DMS 273 (cell line): ENCODE measurements at regions not wholly inside any gene's neighbourhood (a gene's known extent, or its start where the extent isn't known, plus 50 kb on each side); places are given as distances from the start of the nearest gene placed in this dataset.
A peak's percentile ranks its signal among the peaks of the same experiment; 100 is the strongest.
"Not testable (repeated sequence)": the region's sequence is repeated elsewhere in the genome, so short reads cannot be mapped to it uniquely, and the experiment has no call there.

Source experiments
- DNase-seq: peaks from one replicate; lab custom pipeline; 2025; ENCODE audit not compliant: unreplicated experiment; lab: John Stamatoyannopoulos, UW

DNA sequence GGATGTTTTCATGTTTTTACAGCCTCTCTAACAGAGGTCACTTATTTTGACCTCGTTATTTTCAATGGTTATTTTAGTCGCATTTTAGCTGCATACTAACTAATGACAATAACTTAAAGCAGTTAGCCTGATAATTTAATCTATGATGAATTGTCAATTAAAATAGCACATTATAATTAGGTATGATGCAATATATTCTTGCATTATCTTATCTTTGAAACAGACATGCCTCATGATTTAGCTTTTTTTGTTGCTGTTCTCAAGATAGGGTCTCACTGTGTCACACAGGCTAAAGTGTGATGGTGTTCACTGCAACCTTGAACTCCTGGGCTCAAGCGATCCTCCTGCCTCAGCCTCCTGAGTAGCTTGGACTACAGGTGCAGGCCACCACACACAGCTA is 126.4 kb downstream of the KBTBD2 start:
- DNase-seq: no peak

DNA sequence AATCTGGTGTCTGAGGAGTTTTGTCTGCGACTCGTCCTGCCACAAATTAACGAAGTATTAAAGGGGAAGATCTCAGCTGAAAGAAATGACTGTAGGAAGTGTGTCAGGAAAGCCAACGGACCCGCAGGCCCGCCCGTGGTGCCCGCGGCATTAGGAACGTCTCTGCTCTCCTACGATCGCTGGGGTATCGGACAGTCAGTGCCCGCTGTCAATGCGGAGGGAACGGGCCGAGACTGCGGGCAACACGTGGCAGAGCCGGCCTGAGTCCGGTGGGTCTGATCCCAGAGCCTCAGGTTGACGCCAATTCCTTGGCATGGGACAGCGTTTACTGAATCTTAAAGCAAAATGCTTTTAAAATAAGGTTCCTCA is 128.7 kb downstream of the KBTBD2 start:
- DNase-seq: no peak

DNA sequence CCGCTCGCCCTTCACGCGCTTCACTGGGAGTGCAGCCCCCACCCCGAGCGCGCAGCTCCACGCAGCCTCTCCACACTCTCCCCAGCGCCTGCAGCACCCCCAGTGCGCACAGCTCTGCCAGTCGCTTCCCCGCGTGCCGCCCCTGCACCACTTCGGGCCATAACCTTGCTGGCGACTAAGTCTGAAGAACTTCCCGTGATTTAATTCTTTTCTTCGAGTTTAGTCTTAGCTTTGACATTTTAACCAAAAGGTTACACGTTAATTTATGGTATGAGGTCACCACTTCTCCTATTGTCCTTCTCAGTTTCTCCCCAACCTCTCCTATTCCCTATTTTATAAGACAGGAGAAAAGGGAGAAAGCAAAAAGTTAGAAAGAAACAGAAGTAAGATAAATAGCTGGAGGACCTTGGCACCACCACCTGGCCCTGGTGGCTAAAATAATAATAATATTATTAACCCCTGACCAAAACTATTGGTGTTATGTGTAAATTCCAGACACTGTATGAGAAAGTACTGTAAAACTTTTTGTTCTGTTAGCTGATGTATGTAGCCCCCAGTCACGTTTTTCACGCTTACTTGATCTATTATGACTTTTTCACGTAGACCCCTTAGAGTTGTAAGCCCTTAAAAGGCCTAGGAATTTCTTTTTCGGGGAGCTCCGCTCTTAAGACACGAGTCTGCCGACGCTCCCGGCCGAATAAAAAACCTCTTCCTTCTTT is 129.2 kb downstream of the KBTBD2 start:
- DNase-seq: not testable (repeated sequence)

DNA sequence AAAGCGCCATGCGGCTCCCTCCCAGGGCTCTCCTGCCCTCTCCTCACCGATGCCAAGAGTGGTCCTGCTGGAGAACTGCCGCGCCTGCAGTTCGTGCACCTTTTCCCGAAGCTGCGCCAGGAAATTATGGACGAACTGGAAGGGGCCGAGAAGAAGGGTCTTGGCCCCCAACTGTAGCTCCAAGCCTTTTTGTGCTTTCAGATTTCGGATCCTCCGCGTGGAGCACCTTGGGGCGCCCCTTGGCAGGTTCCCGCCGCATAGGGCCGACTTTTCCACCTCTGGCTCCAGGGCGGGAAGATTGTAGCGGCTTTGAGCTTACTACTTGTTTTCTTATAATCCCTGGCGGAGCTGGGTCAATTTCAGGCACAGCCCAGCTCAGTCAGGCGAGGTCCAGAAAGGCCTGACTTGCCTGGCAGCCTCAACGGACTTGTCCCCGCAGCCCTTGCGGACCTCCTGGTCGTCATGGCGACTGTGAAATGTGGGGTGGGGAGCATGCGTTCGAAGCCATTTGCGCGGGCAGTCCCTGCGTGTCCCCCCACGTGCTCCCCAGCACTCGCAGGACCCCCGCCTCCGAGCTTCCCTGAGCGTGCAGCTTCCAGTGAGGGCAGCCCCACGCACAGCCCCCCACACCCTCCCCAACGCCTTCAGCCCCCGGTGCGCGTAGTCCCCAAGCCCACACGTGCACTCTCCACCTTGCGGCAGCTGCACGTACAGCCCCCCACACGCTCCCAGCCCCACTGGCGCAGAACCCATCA is 129.9 kb downstream of the KBTBD2 start:
- no peak for DNase-seq

DNA sequence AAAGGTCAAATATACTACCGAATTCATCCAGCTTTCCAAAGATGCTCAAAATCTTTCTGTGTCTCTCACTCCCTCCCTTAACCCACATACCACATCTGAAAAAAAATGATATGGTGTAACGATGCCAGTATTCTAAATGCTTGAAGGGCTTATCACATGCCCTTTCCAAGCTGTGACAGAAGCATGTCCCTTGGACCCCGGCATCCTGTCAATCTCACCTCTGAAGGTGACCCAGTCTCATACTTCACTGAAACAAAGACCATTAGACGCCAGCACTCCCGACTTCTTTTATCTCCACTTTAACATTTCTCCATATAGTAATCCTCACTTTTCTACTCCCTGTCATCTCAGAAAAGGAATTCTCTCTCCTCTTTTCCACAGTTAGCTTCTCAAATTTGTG is 130.8 kb downstream of the KBTBD2 start:
- DNase-seq: not testable (repeated sequence)

DNA sequence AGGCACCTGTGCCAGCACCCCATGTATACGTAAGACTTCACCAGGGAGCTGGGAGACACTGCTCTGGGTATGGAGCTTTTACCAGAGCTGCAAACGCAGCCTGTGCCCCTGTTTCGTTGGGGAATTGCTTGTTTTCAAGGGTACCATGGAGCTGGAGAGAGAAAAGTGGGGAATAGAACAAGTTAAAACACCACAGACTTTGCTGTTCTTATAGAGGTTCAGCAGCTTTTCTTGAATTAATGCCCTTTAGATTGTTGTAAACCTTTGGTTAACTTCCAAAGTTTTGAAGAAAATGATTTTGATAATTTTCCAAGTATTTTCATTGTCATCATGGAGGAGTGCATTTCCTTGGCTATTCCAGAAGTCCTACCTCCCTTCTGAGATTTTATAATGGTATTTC is 131.7 kb downstream of the KBTBD2 start:
- not testable (repeated sequence) for DNase-seq

DNA sequence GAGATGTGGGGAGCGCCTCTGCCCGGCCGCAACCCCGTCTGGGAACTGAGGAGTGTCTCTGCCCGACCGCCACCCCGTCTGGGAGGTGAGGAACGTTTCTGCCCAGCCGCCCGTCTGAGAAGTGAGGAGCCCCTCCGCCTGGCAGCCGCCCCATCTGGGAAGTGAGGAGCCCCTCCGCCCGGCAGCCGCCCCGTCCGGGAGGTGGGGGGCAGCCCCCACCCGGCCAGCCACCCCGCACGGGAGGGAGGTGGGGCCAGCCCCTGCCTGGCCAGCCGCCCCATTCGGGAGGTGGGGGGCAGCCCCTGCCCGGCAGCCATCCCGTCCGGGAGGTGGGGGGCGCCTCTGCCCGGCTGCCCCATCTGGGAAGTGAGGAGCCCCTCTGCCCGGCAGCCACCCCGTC is 137.7 kb downstream of the KBTBD2 start:
- not testable (repeated sequence) for DNase-seq

DNA sequence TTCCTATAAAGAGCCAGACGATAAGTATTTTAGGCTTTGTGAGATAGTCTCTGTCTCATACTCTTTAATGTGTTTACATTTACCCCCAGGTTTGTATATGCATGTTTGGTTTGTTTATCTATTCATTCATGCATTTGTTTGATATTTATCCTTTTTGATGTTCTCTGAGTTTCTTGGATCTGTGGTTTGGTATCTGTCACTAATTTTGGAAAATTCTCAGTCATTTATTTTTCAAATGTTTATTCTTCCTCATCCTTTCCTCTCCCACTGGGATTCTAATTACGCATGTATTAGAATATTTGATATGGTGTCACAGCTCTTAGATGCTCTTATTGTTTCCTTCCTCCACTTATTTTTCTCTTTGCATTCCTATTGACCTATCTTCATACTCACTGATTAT is 143.2 kb downstream of the KBTBD2 start:
- DNase-seq: not testable (repeated sequence)

DNA sequence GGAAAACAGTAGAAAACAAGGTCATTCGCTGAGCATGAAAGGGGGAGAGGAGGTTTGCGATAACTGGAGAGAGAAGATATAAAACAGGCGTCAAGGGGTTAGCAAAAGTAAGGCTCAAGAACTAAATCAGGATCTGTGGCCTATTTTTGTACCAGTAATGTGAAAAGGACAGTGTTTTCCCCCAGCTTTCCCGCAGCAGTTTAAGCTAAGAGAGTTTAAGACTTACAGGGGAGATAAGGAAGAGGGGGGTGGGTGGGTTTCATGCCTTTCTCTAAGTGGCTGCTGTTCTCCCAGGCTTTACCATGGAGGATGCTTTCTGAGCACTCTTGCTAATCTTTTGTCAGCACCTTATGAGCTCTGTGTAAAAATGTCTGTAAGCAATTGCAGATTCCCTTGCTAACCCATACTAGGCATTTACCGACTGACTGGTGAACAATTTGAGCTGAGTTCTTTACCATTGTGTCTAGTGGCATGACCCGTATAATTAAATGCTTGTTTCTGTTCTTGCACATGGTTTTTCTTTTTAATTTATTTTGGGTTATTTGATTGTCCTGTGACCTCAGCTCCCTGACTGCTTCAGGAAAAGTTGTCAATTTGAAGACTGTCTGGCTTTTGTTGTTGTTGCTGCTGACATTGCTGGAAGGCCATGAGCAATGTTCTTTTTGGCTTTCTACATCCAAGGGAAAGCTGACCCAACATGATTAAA is 144.0 kb downstream of the KBTBD2 start:
- DNase-seq: not testable (repeated sequence)

DNA sequence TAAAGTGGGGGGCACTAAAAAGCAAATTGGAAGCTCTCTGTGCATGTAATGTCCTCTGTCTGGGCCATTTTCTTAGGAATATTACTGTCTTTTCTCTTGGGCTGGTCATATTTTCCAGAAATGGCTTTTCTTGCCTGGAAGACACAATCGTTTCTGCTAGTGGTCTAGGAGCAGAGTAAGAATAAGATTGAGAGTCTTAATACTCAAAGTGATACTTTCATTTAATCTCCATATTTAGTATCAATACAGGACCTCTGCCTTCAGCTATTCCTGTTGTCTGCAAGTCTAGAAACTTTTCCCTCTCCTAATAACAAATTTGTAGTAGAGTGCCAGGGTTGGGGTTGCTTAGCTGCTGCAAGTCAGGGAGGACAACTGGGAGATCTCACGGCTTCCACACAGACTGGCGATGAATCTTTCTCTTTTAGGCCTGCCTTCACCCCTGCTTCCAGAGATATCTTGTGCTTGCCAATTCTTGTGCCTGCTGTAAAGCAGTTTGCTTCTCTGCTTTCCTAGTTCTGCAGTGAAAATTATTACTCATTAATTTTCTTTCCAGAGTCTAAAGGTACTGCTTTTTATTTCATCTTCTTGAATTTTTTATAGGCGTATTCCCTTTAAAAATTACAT is 149.6 kb downstream of the KBTBD2 start:
- not testable (repeated sequence) for DNase-seq

DNA sequence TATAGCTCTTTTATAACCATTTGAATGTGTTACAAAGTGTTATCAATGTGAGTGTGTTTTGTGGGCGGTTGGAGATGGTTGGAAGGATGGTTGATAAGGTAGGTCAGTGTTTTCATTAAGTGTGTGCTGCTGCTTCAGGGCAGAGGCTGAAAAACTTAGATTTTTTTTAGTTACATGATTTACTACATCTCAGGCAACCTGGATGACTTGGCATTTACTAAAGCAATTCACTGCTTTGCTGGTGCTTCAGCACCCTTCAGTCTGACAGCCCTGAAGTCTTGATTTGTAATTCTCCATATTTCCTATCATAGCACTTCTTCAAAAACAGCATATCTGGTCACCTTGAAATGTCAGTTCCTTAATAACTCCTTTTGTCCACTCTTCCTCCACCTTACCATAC is 151.8 kb downstream of the KBTBD2 start:
- DNase-seq: not testable (repeated sequence)

DNA sequence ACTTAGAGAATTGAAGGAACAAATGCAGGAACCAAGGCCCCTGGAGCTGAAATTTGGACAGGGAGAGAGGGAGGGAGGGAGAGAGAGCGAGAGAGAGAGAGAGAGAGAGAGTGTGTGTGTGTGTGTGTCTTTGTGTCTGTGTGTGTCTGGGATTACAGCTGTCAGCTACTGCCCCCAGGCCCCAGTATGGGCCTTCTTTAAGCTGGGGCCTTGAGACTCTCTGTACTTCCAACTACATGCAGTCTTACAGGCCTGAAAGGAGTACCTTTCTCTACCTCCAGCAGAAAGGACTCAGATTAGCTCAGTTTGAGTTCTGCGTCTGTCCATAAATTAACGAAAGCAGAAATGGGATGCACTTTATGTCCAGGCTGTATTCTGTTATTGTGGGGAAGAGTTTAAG is 153.2 kb downstream of the KBTBD2 start:
- DNase-seq: not testable (repeated sequence)

DNA sequence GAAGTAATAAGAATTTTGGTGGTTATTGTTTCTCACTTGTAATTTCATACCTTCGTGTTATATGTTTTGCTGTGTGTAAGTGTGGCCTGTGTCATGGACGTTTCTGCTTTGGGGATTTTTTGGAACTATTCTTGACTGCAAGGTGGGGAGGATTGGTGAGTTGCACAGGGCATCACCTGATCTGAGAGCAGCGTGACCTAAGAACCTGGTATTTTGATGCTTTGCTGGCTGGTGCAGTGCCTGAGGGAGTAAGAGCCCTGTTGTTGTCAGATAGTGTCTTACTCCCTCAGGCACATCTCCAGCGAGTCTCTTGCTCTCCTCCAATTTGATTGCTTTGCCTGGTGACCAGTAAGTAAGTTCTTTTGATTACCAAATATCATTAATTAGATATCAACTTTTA is 158.8 kb downstream of the KBTBD2 start:
- not testable (repeated sequence) for DNase-seq

DNA sequence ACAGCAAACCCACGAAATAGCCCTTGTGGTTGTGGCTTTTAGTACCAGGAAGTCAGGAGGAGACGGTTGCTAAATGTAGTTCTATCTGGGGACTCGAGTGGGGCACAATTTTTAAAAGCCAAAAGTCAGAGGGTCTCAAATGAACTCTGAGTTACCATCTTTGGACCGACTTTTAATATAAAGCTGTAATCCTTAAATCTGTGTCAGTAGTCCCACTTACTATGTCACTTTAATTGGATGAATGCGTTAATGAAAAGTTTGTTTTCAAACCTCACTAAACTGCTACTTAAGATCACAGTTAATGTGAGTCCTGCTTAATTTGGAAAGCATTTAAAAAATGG is 162.3 kb downstream of the KBTBD2 start:
- peak; percentile 25 for DNase-seq

DNA sequence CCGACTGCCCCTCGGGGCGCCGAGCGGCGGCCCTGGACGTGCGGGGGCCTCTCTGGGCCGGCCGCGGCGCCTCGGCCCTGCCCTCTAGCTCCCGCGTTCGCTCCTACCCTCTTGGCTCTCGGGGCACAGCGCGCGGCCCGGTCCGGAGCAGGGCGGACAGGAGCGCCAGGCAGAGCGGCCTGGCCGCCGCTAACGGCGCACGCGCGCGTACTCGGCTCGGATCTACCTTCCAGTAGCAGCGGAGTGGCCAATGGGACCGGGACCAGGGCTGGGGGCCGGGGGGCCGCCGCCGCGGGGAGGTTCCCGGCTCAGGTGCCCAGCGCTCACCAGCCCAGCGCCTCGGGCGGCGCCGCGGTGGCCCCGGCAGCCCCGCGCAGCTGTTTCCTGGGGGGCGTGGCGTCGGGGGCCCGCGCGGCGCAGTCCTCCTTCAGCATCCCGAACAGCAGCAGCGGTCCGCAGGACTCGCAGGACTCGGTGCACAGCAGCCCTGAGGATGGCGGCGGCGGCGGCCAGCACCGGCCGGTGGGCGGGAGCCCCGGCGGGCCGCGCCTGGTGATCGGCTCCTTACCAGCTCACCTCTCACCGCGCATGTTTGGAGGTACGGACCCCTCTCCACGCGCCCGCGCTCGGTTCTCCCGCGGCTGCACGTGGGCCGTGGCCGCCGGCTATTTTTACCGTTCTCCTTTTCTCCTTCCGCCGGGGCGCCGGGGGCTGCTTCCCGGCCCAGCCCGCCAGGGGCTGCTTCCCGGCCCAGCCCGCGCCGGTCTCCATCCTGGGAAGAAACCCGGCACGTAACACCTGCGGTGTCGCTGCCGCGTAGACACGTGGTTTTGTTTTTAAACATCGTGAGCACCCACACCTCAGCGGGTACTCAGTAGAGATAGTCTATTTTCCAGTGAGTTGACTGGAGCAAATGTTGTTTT is 162.9 kb downstream of the KBTBD2 start:
- peak; percentile 93 for DNase-seq

DNA sequence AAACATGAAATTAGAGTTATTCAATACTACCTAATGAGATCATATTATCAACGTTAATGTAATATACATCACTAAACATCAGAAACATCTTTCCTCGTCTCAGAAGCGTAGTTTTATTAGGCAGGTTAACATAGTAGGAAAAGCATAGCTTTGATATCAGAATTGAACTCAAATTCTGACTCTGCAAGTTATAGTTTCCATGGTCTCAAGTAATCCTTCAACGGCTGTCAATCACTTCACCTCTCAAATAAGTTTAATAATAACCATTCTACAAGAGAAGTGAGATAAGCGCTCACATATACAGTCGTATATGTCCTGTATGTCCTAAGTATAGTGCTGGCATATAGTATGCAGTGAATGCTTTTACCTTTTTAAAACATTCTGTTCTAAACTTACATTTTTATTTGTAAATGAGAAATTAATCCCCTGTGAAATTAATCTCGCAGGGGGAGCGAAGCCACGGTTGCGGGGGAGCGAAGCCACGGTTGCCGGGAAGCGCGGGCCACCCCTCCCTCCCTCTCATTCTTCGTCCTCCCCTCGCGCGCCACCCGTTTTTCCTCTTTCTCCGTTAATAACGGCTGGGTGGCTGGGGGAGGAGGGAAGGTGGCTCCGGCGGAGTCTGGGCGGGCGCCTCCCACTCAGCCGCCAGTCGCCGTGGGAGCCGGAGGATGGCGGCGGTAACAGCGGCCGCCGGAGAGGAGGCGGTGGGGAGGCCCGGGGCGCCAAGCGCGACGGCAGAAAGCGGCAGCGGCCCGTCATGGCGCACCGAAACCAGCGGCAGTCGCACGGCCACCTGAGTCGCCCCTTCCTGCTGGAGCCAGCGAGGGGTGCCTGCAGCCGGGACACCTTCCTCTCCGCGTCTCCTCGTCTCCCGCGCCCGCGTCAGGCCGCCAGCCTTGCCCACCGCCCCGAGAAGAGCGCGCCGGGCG is 163.8 kb downstream of the KBTBD2 start:
- DNase-seq: peak; percentile 84

DNA sequence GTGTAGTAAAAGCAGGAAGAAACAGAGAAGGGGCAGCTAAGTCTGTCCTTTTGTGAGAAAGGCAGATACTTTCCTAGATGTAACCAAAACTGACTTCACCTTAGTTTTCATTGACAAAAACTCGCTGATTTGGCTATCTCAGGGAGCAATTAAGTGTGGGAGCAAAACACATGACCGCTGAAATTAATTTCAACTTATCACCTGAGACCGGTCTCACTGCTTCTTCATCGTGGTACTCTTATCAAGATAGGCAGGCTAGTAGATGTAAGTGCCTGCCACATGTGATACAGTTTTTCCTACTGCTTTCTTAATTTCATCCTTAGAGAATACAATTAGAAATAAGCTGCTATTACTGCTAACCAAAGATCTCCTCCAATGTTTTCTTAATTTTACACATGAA is 168.7 kb downstream of the KBTBD2 start:
- DNase-seq: not testable (repeated sequence)

DNA sequence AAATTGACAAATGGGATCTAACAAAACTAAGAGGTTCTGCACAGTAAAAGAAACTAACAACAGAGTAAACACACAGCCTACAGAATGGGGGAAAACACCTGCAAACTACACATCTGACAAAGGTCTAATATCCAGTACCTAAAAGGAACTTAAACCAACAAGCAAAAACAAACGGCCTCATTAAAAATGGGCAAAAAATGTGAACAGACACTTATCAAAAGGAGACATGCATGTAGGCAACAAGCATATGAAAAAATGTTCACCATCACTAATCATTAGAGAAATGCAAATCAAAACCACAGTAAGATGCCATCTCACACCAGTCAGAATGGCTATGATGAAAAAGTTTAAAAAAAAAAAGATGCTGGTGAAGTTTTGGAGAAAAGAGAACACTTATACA is 197.4 kb downstream of the KBTBD2 start:
- no peak for DNase-seq
